Osteoblast (primary cell): ENCODE measurements at regions not wholly inside any gene's neighbourhood (a gene's known extent, or its start where the extent isn't known, plus 50 kb on each side); places are given as distances from the start of the nearest gene placed in this dataset.

Experiments used
- DNase-seq: peaks from one replicate; pipeline ENCODE4 v3.0.0; 2011; ENCODE audit warnings: low spot score, mixed read lengths; ENCODE audit not compliant: insufficient read length; ENCODE audit errors: missing footprints
- H2AFZ ChIP-seq: 2 replicates; pipeline ENCODE4 v1.6.0; 2011; ENCODE audit warnings: mild to moderate bottlenecking, low read length
- H3K27ac ChIP-seq: 2 replicates; pipeline ENCODE4 v1.5.1; 2011; ENCODE audit warnings: mild to moderate bottlenecking, low read depth, low read length, moderate library complexity
- H3K27me3 ChIP-seq: 2 replicates; pipeline ENCODE4 v1.6.0; 2012; ENCODE audit warnings: mild to moderate bottlenecking, control low read depth, inconsistent platforms, low read length, moderate library complexity; ENCODE audit not compliant: insufficient read depth
- H3K36me3 ChIP-seq: 2 replicates; pipeline ENCODE4 v1.5.1; 2011; ENCODE audit warnings: mild to moderate bottlenecking, low read length, control low read depth, moderate library complexity; ENCODE audit not compliant: insufficient read depth
- H3K4me1 ChIP-seq: 2 replicates; pipeline ENCODE4 v1.5.1; 2011; ENCODE audit warnings: mild to moderate bottlenecking, low read length, control low read depth, moderate library complexity; ENCODE audit not compliant: insufficient read depth
- H3K4me2 ChIP-seq: 2 replicates; pipeline ENCODE4 v1.6.0; 2011; ENCODE audit warnings: mild to moderate bottlenecking, low read length; ENCODE audit not compliant: insufficient read depth
- H3K4me3 ChIP-seq: fragments of 200-600 bp; sonication (generic); 3 replicates; pipeline ENCODE4 v1.5.1; 2012; ENCODE audit warnings: mild to moderate bottlenecking, low read length, inconsistent platforms; ENCODE audit not compliant: insufficient read depth
- H3K79me2 ChIP-seq: 2 replicates; pipeline ENCODE4 v1.6.0; 2012; ENCODE audit warnings: mild to moderate bottlenecking, low read length, control low read depth, inconsistent platforms; ENCODE audit not compliant: insufficient read depth
- H3K9me3 ChIP-seq: 2 replicates; pipeline ENCODE4 v1.5.1; 2011; ENCODE audit warnings: low read depth, low read length, control low read depth
- H4K20me1 ChIP-seq: 2 replicates; pipeline ENCODE4 v1.6.0; 2012; ENCODE audit warnings: mild to moderate bottlenecking, low read length, control low read depth; ENCODE audit not compliant: insufficient read depth
- CTCF ChIP-seq: IDR thresholded peaks from 2 replicates; pipeline ENCODE4 v1.5.1; 2011; ENCODE audit warnings: mild to moderate bottlenecking, low read depth, low read length, moderate library complexity; ENCODE audit errors: extremely low read depth

- DNase-seq, result peak; percentile 13
- TF ChIP-seq CTCF, result no peak
- Histone ChIP-seq H3K27me3 (no peaks in the 10 kb centered on the region), H2AFZ (no peak overlapping the region), H3K9me3 (no peaks in the 10 kb centered on the region), H3K79me2 (peaks cover 3% of the 10 kb centered on the region), H3K4me2 (no peak overlapping the region), H3K4me1 (peaks cover 8% of the 10 kb centered on the region), H3K36me3 (no peaks in the 10 kb centered on the region), H3K27ac (no peak overlapping the region), H3K4me3 (no peak overlapping the region), H4K20me1 (no peaks in the 10 kb centered on the region)
Measured at GRCh38 chr6:138582573-138582972, 83.3 kb upstream of the NHSL1 start.

DNA sequence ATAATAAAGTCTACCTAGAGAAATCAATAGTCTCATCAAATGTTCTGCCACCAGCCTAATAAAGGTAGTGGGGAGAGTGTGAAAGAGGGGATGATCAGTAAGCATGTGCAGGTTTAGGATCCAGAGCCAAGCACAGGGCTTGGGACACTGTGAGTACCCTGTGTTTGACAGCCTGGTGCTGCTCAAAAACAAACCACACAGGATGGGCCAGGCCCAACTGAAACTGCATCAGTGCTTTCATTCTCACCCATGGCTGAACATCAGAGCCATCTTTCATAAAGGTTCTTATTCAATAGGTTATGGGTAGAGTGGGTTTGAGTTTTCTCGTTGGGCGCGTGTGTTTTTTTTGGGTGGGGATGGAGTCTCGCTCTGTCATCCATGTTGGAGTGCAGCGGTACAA is 87.3 kb upstream of the NHSL1 start:
- H3K36me3 ChIP-seq, result no peaks in the 10 kb centered on the region
- no peaks in the 10 kb centered on the region for H3K9me3 ChIP-seq
- H3K4me2 ChIP-seq, result no peak overlapping the region
- TF ChIP-seq CTCF, result no peak
- H3K4me1 ChIP-seq, result peaks cover 4% of the 10 kb centered on the region
- H2AFZ ChIP-seq, result no peak overlapping the region
- peaks cover 3% of the 10 kb centered on the region for H3K79me2 ChIP-seq
- no peak for DNase-seq
- H3K27ac ChIP-seq, result no peak overlapping the region
- no peaks in the 10 kb centered on the region for H4K20me1 ChIP-seq
- no peaks in the 10 kb centered on the region for H3K27me3 ChIP-seq
- H3K4me3 ChIP-seq, result no peak overlapping the region

DNA sequence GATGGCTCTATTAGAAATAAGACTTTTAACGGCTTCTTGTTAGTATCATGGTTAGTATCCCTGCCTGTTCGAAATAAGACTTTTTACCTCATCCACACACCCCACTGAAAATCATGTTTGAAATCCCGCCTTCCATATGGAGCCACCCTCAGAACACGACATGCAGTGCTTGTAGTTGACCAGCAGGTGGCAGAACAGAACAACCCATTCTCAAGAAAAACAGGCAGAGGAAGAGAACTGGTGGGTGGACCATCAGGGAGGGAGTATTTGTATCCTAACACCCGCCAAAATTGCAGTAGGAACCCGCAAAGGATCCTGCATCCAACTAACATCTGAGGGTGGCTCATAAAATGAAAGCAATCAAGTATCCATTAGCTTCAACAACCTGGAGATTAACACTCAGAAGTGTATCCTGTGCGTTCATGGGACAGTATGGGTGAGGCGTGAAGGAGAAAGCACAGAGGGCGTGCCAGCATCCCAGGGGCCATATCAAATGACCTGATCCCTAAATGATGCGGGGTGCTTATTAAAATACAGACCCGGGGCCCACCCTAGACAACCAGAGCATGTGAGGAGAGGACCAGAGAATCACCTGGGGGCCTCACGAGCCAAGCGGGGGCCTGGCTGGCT is 89.6 kb upstream of the NHSL1 start:
- Histone ChIP-seq H3K4me1 (peaks cover 16% of the 10 kb centered on the region), H3K36me3 (no peaks in the 10 kb centered on the region), H3K27ac (no peak overlapping the region), H3K4me3 (peak overlapping the region; percentile 28), H3K27me3 (no peaks in the 10 kb centered on the region), H3K4me2 (peak overlapping the region; percentile 71), H4K20me1 (no peaks in the 10 kb centered on the region), H2AFZ (peak overlapping the region; percentile 75), H3K9me3 (no peaks in the 10 kb centered on the region), H3K79me2 (peaks cover 6% of the 10 kb centered on the region)
- DNase-seq, result peak; percentile 83
- peak; percentile 95 for TF ChIP-seq CTCF

- Histone ChIP-seq H3K27me3 (no peaks in the 10 kb centered on the region), H3K9me3 (no peaks in the 10 kb centered on the region), H3K4me2 (no peak overlapping the region), H3K4me1 (peaks cover 29% of the 10 kb centered on the region), H3K27ac (no peak overlapping the region), H4K20me1 (no peaks in the 10 kb centered on the region), H3K79me2 (peaks cover 10% of the 10 kb centered on the region), H2AFZ (no peak overlapping the region), H3K4me3 (no peak overlapping the region), H3K36me3 (no peaks in the 10 kb centered on the region)
- peak; percentile 74 for DNase-seq
- peak; percentile 93 for TF ChIP-seq CTCF
Measured at GRCh38 chr6:138590796-138591709, 91.8 kb upstream of the NHSL1 start.
